ENCODE measurements at regions not wholly inside any gene's neighbourhood (a gene's known extent, or its start where the extent isn't known, plus 50 kb on each side); places are given as distances from the start of the nearest gene placed in this dataset.
A peak's percentile ranks its signal among the peaks of the same experiment; 100 is the strongest.
"Not testable (repeated sequence)": the region's sequence is repeated elsewhere in the genome, so short reads cannot be mapped to it uniquely, and the experiment has no call there.

DNA sequence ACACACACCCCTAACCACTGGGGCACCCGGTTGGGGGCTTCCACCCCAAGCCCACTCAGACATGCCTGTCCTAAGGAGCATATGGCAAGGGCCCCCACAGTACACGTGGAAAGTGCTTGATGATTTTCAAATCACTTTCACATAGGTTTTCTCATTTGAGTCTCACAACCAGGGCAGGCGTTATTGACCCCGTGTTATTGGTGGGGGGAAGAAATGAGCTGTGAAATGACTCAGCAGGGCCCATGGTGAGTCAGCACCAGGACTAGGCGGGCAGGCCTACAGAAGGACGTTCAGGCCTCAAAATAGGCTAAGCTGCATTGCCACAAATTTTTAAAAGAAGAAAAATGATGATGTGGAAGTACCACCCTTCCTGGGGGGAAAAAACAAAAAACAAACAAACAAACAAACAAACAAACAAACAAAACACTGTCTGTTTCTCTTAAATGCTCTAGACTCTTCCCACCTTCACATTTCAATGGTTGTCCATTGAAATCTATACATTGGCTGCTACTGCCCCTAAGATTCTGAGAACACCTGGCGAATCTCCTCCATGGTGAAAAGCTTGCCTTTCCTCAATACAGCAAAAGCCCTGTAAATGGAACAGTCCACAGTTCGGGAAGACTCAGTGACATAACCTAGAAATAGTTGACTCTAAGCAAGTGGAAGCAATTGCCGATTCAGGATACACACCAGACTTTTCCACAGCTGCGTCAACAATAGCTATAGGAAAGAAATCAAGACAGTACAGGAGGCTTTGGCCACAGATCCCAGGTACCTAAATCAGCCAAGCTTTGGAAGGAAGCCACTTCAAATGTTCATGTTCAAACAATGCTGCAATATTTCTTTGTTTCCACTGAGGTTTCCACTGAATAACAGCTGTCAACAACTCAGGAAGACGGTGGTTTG is 234.7 kb downstream of the TOMM20 start:
- Histone ChIP-seq H3K27ac (peak overlapping the region; percentile 33), H3K4me1 (peaks cover 17% of the 10 kb centered on the region), H3K36me3 (no peaks in the 10 kb centered on the region), H3K4me3 (no peak overlapping the region), H3K9me3 (no peaks in the 10 kb centered on the region), H3K27me3 (no peaks in the 10 kb centered on the region)
- intact Hi-C loops (cut with DNase I) = no loop called here
- ATAC-seq (peak; percentile 6), DNase-seq (no peak)
- TF ChIP-seq, protein P1, sequence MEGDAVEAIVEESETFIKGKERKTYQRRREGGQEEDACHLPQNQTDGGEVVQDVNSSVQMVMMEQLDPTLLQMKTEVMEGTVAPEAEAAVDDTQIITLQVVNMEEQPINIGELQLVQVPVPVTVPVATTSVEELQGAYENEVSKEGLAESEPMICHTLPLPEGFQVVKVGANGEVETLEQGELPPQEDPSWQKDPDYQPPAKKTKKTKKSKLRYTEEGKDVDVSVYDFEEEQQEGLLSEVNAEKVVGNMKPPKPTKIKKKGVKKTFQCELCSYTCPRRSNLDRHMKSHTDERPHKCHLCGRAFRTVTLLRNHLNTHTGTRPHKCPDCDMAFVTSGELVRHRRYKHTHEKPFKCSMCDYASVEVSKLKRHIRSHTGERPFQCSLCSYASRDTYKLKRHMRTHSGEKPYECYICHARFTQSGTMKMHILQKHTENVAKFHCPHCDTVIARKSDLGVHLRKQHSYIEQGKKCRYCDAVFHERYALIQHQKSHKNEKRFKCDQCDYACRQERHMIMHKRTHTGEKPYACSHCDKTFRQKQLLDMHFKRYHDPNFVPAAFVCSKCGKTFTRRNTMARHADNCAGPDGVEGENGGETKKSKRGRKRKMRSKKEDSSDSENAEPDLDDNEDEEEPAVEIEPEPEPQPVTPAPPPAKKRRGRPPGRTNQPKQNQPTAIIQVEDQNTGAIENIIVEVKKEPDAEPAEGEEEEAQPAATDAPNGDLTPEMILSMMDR (IDR thresholded peaks at IDR 0.05) = no peak

DNA sequence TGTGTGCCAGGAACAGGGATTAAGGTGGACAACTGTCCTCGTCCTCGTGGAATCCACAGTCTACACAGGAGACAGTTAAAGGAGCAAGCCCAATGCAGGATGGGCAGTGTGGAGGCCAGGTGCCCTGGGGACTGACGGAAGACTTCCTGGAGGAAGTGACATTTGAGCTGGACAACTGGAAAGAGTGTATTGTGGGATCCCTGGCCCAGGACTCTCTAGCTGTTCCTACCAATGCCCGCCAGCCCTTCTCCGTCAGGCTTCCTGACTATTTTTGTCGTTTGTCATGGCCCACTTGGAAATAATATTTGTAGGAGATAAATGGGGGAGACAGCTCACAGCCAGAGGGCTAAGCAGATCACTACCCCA is 235.3 kb downstream of the TOMM20 start:
- TF ChIP-seq, protein P1 (IDR thresholded peaks at IDR 0.05) = no peak
- Histone ChIP-seq H3K27me3 (no peaks in the 10 kb centered on the region), H3K4me1 (peaks cover 11% of the 10 kb centered on the region), H3K9me3 (no peaks in the 10 kb centered on the region), H3K27ac (peak overlapping the region; percentile 33), H3K36me3 (no peaks in the 10 kb centered on the region), H3K4me3 (no peak overlapping the region)
- no peak for DNase-seq
- no peak for ATAC-seq
- intact Hi-C loops (cut with DNase I) = no loop called here

DNA sequence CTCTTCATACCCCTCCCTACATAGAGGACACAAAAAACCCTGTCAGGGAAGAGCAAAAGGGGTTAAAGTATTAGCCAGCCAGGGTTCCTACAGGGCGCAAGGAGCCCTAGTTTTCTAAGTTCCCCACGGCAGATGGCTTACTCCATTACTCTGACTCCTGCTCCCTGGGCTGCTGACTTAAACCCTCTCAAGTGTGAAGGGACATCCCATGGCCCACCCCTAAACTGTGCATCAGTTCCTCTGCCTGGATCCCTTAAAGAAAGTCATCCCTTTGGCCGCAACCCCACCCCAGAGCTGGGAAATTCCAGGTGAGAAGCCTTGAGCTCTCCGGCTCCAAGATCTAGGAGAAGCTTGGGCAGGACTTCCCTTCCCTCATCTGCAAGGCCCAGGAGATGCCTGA is 236.0 kb downstream of the TOMM20 start:
- Histone ChIP-seq H3K27me3 (no peaks in the 10 kb centered on the region), H3K9me3 (no peaks in the 10 kb centered on the region), H3K36me3 (no peaks in the 10 kb centered on the region), H3K27ac (no peak overlapping the region), H3K4me1 (peaks cover 8% of the 10 kb centered on the region), H3K4me3 (no peak overlapping the region)
- DNase-seq (no peak), ATAC-seq (no peak)
- TF ChIP-seq, protein P1 (IDR thresholded peaks at IDR 0.05) = no peak
- intact Hi-C loops (cut with DNase I) = no loop called here

DNA sequence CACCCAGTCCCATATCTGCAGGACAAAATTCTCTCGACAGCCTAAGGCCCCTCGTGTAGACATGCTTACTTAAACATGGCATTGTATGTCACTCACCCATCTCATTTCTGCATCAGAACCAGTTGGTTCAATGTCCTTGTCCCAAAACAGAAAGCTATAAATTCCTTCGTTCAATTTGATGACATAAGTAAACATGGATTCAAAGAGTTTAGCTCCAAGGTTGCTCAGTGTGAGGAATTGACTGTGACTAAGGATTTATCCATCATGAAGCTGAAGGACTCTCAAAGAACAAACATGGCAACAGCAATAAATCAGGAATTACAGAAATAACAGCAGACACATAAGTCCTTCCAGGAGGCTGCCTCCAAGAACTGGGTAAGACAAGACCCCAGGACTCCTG is 237.2 kb downstream of the TOMM20 start:
- TF ChIP-seq, protein P1 (IDR thresholded peaks at IDR 0.05) = no peak
- H3K36me3 ChIP-seq = no peaks in the 10 kb centered on the region
- peaks cover 18% of the 10 kb centered on the region for H3K4me1 ChIP-seq
- intact Hi-C loops (cut with DNase I) = no loop called here
- H3K27me3 ChIP-seq = no peaks in the 10 kb centered on the region
- DNase-seq = no peak
- H3K4me3 ChIP-seq = no peak overlapping the region
- H3K27ac ChIP-seq = no peak overlapping the region
- H3K9me3 ChIP-seq = no peaks in the 10 kb centered on the region
- no peak for ATAC-seq

DNA sequence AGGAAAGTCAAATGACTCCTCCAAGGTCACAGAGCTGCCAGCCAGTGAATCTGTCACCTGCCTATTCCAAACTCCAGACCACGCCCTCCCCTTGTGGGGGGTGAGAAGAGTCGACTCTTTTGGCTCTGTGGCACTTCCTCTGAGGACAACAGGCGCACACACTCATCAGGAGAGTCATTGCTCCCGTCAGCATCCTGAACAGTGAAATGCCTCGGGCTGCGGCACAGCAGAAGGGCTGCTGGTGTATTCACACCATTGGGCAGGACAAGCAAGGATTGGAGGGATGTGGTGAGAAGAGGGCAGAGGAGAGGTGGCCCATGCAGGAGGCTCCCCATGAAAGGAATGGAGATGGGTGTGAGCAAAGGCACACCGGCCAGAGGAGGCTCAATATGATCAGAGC is 239.0 kb downstream of the TOMM20 start:
- Histone ChIP-seq H3K9me3 (no peaks in the 10 kb centered on the region), H3K27ac (no peak overlapping the region), H3K4me3 (no peak overlapping the region), H3K27me3 (no peaks in the 10 kb centered on the region), H3K4me1 (peaks cover 30% of the 10 kb centered on the region), H3K36me3 (no peaks in the 10 kb centered on the region)
- intact Hi-C loops (cut with DNase I) = no loop called here
- DNase-seq (no peak), ATAC-seq (no peak)
- TF ChIP-seq, protein P1 (IDR thresholded peaks at IDR 0.05) = no peak

DNA sequence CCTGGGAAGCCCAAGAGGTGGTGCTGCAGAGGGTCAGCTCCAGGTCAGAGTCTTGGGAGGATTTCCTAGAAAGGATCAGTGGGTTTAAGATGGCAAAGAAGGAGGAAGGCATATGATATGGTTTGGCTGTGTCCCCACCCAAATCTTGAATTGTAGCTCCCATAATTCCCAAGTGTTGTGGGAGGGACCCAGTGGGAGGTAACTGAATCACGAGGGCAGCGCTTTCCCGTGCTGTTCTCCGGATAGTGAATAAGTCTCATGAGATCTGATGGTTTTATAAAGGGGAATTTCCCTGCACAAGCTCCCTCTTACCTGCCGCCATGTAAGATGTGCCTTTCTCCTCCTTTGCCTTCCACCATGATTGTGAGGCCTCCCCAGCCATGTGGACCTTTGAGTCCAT is 240.4 kb downstream of the TOMM20 start:
- ATAC-seq; DNase-seq; H3K27me3 ChIP-seq; H3K36me3 ChIP-seq; H3K27ac ChIP-seq; H3K9me3 ChIP-seq; H3K4me3 ChIP-seq; intact Hi-C loops (cut with DNase I): not testable (repeated sequence)
- H3K4me1 ChIP-seq = peaks cover 23% of the 10 kb centered on the region
